ENCODE measurements at regions not wholly inside any gene's neighbourhood (a gene's known extent, or its start where the extent isn't known, plus 50 kb on each side); places are given as distances from the start of the nearest gene placed in this dataset.

DNA sequence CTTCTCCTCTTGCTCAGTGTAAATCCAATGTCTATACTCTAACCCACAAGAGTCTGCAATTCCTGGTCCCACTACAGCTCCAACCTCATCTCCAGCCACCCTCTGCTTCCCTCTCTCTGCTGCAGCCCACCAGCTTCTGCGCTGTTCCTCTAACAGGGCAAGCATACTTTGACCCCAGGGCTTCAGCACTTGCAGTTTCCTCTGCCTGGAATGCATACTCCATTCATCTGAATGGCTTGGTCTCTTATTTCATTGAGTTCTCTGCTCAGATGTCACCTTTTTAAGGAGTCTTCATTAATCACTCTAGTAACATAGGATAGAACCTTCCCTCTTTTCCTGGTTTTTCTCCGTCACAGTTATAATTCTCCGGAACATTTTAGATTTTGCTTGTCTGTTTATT is 141.6 kb downstream of the BUD13 start:
- no peaks in the 10 kb centered on the region for H3K27me3 ChIP-seq
- H3K4me3 ChIP-seq, result no peak overlapping the region
- no peak overlapping the region for H3K27ac ChIP-seq
- intact Hi-C loops (cut with DNase I; ENCODE audit: low total_unique reads), result no loop called here
- H3K4me1 ChIP-seq, result no peaks in the 10 kb centered on the region
- no peak for TF ChIP-seq CTCF (IDR thresholded peaks at IDR 0.05)
- no peak for DNase-seq
- no peaks in the 10 kb centered on the region for H3K36me3 ChIP-seq
- H3K9me3 ChIP-seq, result peaks cover 0 to 3% (median 0%) of the 10 kb centered on the region in 3 donors

GRCh38 chr11:116618461-116618860 is 154.3 kb downstream of the BUD13 start:
- no peak for DNase-seq
- no peak for TF ChIP-seq CTCF (IDR thresholded peaks at IDR 0.05)
- H3K36me3 ChIP-seq, result no peaks in the 10 kb centered on the region
- H3K27me3 ChIP-seq, result peaks cover 0 to 11% of the 10 kb centered on the region in 2 donors
- intact Hi-C loops (cut with DNase I; ENCODE audit: low total_unique reads), result no loop called here
- H3K4me3 ChIP-seq, result no peak overlapping the region
- H3K4me1 ChIP-seq, result no peaks in the 10 kb centered on the region
- no peak overlapping the region for H3K27ac ChIP-seq
- no peaks in the 10 kb centered on the region for H3K9me3 ChIP-seq

DNA sequence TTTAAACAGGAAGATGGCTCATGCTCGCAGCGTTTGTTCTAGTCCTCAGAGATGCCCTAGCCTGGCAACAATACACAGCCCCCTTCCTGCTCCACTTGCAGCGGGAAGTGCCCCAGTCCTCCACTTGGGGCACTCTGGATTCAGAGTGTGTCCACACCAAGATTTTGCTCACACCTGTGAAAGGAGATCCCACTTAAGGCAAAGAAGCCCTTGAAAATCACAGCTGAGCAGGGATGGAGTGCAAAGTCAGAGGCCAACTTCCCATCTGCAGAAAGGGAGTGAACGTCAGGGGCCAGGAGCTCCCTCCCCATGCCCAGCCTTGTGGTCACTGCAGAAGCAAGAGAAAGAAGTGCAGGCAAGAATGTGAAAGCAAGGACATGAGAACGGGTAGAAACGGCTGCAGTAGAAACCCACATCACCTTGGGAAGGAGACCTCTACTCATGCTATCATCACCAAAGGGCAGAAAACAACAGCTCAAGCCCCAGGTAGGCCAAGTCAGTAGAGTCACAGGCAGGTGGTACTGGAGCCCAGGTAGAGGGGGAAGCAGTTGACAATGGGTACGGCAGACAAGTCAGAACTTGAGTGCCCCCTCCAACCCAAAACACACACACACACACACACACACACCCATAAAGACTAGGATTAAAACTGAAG is 157.4 kb downstream of the BUD13 start:
- intact Hi-C loops (cut with DNase I; ENCODE audit: low total_unique reads), result no loop called here
- Histone ChIP-seq H3K9me3 (no peaks in the 10 kb centered on the region), H3K4me3 (no peak overlapping the region), H3K27me3 (peaks cover 0 to 15% of the 10 kb centered on the region in 2 donors), H3K27ac (no peak overlapping the region), H3K4me1 (no peaks in the 10 kb centered on the region), H3K36me3 (no peaks in the 10 kb centered on the region)
- no peak for DNase-seq
- no peak for TF ChIP-seq CTCF (IDR thresholded peaks at IDR 0.05)

GRCh38 chr11:116614306-116615210 is 158.2 kb downstream of the BUD13 start:
- H3K36me3 ChIP-seq, result no peaks in the 10 kb centered on the region
- H3K27ac ChIP-seq, result no peak overlapping the region
- intact Hi-C loops (cut with DNase I; ENCODE audit: low total_unique reads), result no loop called here
- no peak for DNase-seq
- no peaks in the 10 kb centered on the region for H3K4me1 ChIP-seq
- no peak overlapping the region for H3K4me3 ChIP-seq
- H3K27me3 ChIP-seq, result peaks cover 0 to 15% of the 10 kb centered on the region in 2 donors
- TF ChIP-seq CTCF (IDR thresholded peaks at IDR 0.05), result no peak
- H3K9me3 ChIP-seq, result no peaks in the 10 kb centered on the region

GRCh38 chr11:116613206-116613875 is 159.4 kb downstream of the BUD13 start:
- no peaks in the 10 kb centered on the region for H3K4me1 ChIP-seq
- DNase-seq, result no peak
- no peaks in the 10 kb centered on the region for H3K9me3 ChIP-seq
- peaks cover 0 to 15% of the 10 kb centered on the region in 2 donors for H3K27me3 ChIP-seq
- H3K4me3 ChIP-seq, result no peak overlapping the region
- H3K36me3 ChIP-seq, result no peaks in the 10 kb centered on the region
- no peak overlapping the region for H3K27ac ChIP-seq
- intact Hi-C loops (cut with DNase I; ENCODE audit: low total_unique reads), result no loop called here
- no peak for TF ChIP-seq CTCF (IDR thresholded peaks at IDR 0.05)
